B cell (primary cell): ENCODE measurements at regions not wholly inside any gene's neighbourhood (a gene's known extent, or its start where the extent isn't known, plus 50 kb on each side); places are given as distances from the start of the nearest gene placed in this dataset.

Experiments used
- ATAC-seq: fragments of 200-7000 bp; cut with Tn5 transposase; one replicate; pipeline ENCODE4 v1.10.0; 2021; ENCODE audit warnings: low read depth, mild to moderate bottlenecking, moderate number of reproducible peaks, moderate library complexity
- CTCF ChIA-PET: fragments of 350-600 bp; sonication (Branson Sonifier 250); formaldehyde crosslinking; loops from one replicate; lab custom pipeline; 2021; ENCODE audit warnings: antibody characterized with exemption, inconsistent platforms; lab: Charles Lee
- POLR2A ChIA-PET: fragments of 350-600 bp; sonication (Branson Sonifier 250); formaldehyde crosslinking; loops from one replicate; lab custom pipeline; 2021; ENCODE audit warnings: antibody characterized with exemption; lab: Charles Lee
- DNase-seq: peaks from one replicate; pipeline ENCODE4 v3.0.0; 2013
- H2AFZ ChIP-seq: 2 replicates; pipeline ENCODE4 v1.6.1; 2012; ENCODE audit warnings: mild to moderate bottlenecking, low read depth, low read length; ENCODE audit not compliant: insufficient read depth, poor library complexity, severe bottlenecking
- H3K27ac ChIP-seq, 2 donors: 1 replicate in 1 of 2; 2 replicates in 1 of 2; pipeline ENCODE4 v1.5.1; 2012 to 2013; ENCODE audit warnings: low read length in 2 of 2, mild to moderate bottlenecking in 2 of 2, moderate library complexity in 1 of 2
- H3K27me3 ChIP-seq, 4 experiments: fragments of 200-600 bp in 1 of 4; sonication (generic) in 1 of 4; replicated peaks in 1 of 4; 1 replicate in 2 of 4; 2 replicates in 2 of 4; pipeline versions ENCODE4 v1.6.1 to v1.7.0; 2013 to 2016; ENCODE audit warnings: low read length in 3 of 4, mild to moderate bottlenecking in 2 of 4, mixed read lengths in 1 of 4, moderate library complexity in 1 of 4; ENCODE audit not compliant: insufficient read depth in 4 of 4, control insufficient read depth in 3 of 4; ENCODE audit errors: control extremely low read depth in 1 of 4
- H3K36me3 ChIP-seq, 2 experiments: replicated peaks in 1 of 2; 1 replicate in 1 of 2; 2 replicates in 1 of 2; pipeline versions ENCODE4 v1.6.1 to v1.7.1; 2013; ENCODE audit warnings: low read length in 1 of 2; ENCODE audit not compliant: insufficient read depth in 2 of 2, control insufficient read depth in 1 of 2; ENCODE audit errors: control extremely low read depth in 1 of 2, extremely low read depth in 1 of 2
- H3K4me1 ChIP-seq, 2 donors: fragments of 200-600 bp in 1 of 2; sonication (generic) in 1 of 2; 1 replicate in 1 of 2; 2 replicates in 1 of 2; pipeline versions ENCODE4 v1.5.1 to v1.6.1; 2013 to 2017; ENCODE audit warnings: low read length in 2 of 2; ENCODE audit not compliant: control insufficient read depth in 2 of 2, insufficient read depth in 2 of 2
- H3K4me2 ChIP-seq: replicated peaks from 2 replicates; pipeline ENCODE3; 2012; ENCODE audit warnings: mild to moderate bottlenecking, low read depth, low read length; ENCODE audit not compliant: poor library complexity, severe bottlenecking
- H3K4me3 ChIP-seq, 5 experiments: fragments of 200-600 bp in 1 of 5; sonication (generic) in 1 of 5; 1 replicate in 3 of 5; 2 replicates in 2 of 5; pipeline versions ENCODE4 v1.5.1 to v1.7.0; 2011 to 2016; ENCODE audit warnings: low read length in 4 of 5, mild to moderate bottlenecking in 4 of 5, low read depth in 2 of 5, control low read depth in 1 of 5, moderate library complexity in 1 of 5; ENCODE audit not compliant: insufficient read depth in 1 of 5; ENCODE audit errors: control extremely low read depth in 1 of 5, extremely low read depth in 1 of 5
- H3K79me2 ChIP-seq: fragments of 200-600 bp; sonication (generic); one replicate; pipeline ENCODE4 v1.6.0; 2016; ENCODE audit warnings: low read length; ENCODE audit not compliant: control insufficient read depth, insufficient read depth
- H3K9ac ChIP-seq: fragments of 200-600 bp; sonication (generic); 2 replicates; pipeline ENCODE4 v1.6.1; 2017; ENCODE audit warnings: mild to moderate bottlenecking, low read length, moderate library complexity
- H3K9me3 ChIP-seq, 3 donors: one replicate each; pipeline versions ENCODE4 v1.6.1 to v1.7.1; 2013; ENCODE audit warnings: low read length in 2 of 3; ENCODE audit not compliant: control insufficient read depth in 2 of 3, insufficient read depth in 1 of 3; ENCODE audit errors: control extremely low read depth in 1 of 3
- H4K20me1 ChIP-seq: 2 replicates; pipeline ENCODE4 v1.6.0; 2012; ENCODE audit warnings: mild to moderate bottlenecking, low read length; ENCODE audit not compliant: insufficient read depth, control insufficient read depth, poor library complexity, severe bottlenecking
- H3K27ac Mint-ChIP-seq: one replicate; pipeline ENCODE4 v1.8.0; 2021; ENCODE audit warnings: mixed read lengths
- H3K27me3 Mint-ChIP-seq: one replicate; pipeline ENCODE4 v1.8.0; 2021; ENCODE audit warnings: mixed read lengths
- H3K4me1 Mint-ChIP-seq: one replicate; pipeline ENCODE4 v1.8.0; 2021; ENCODE audit warnings: mixed read lengths
- H3K4me3 Mint-ChIP-seq: one replicate; pipeline ENCODE4 v1.8.0; 2021; ENCODE audit warnings: mixed read lengths
- H3K9me3 Mint-ChIP-seq: one replicate; pipeline ENCODE4 v1.8.0; 2022; ENCODE audit warnings: mixed read lengths; ENCODE audit not compliant: insufficient read depth
- CTCF ChIP-seq: fragments of 200-600 bp; IDR thresholded peaks from one replicate; pipeline ENCODE4 v1.8.0; 2022; ENCODE audit warnings: antibody characterized with exemption, mild to moderate bottlenecking
- EZH2 ChIP-seq: IDR thresholded peaks from 2 replicates; pipeline ENCODE4 v1.6.1; 2012; ENCODE audit warnings: borderline replicate concordance, low read depth, mild to moderate bottlenecking, moderate library complexity, low read length; ENCODE audit not compliant: insufficient read depth, poor library complexity, severe bottlenecking
- whole genome bisulfite sequencing: methylation state at CpG from one replicate; pipeline ENCODE4 v1.1.5; 2013; ENCODE audit warnings: missing lambda C conversion rate; ENCODE audit not compliant: insufficient coverage; 5-methylcytosine and 5-hydroxymethylcytosine counted together
- intact Hi-C: fragments of 100-400 bp; cut with micrococcal nuclease; formaldehyde crosslinking; loops from one replicate; pipeline ENCODE4 v1.10.0; 2022

- H3K27me3 ChIP-seq: no peaks in the 10 kb centered on the region
- no peak overlapping the region for H2AFZ ChIP-seq
- no peaks in the 10 kb centered on the region for H3K4me1 ChIP-seq
- Mint-ChIP-seq H3K4me1 (no peaks in the 10 kb centered on the region), H3K4me3 (no peak overlapping the region), H3K27ac (no peak overlapping the region), H3K27me3 (no peaks in the 10 kb centered on the region), H3K9me3 (peaks cover 2% of the 10 kb centered on the region)
- intact Hi-C loops: no loop called here
- no peak overlapping the region for H3K9ac ChIP-seq
- H3K27ac ChIP-seq: no peak overlapping the region
- no peak overlapping the region for H3K4me2 ChIP-seq
- POLR2A ChIA-PET: no interaction called here
- no peaks in the 10 kb centered on the region for H3K36me3 ChIP-seq
- H3K9me3 ChIP-seq: no peaks in the 10 kb centered on the region
- TF ChIP-seq CTCF (no peak), EZH2 (no peak)
- DNase-seq (no peak), ATAC-seq (no peak)
- H3K4me3 ChIP-seq: no peak overlapping the region
- H3K79me2 ChIP-seq: no peaks in the 10 kb centered on the region
- CTCF ChIA-PET: no interaction called here
- no peaks in the 10 kb centered on the region for H4K20me1 ChIP-seq
These were observed 409.1 kb upstream of the NR2F2 start for GRCh38 chr15:95921404-95921803.

GRCh38 chr15:95922431-95922830 is 408.1 kb upstream of the NR2F2 start:
- no peaks in the 10 kb centered on the region for H3K4me1 Mint-ChIP-seq
- H3K36me3 ChIP-seq: no peaks in the 10 kb centered on the region
- no peak overlapping the region for H3K27ac Mint-ChIP-seq
- H3K79me2 ChIP-seq: no peaks in the 10 kb centered on the region
- ATAC-seq: no peak
- TF ChIP-seq CTCF: no peak
- no peak for TF ChIP-seq EZH2
- peaks cover 2% of the 10 kb centered on the region for H3K9me3 Mint-ChIP-seq
- H3K9me3 ChIP-seq: no peaks in the 10 kb centered on the region
- H3K4me1 ChIP-seq: no peaks in the 10 kb centered on the region
- no peak for DNase-seq
- no peaks in the 10 kb centered on the region for H3K27me3 ChIP-seq
- no peak overlapping the region for H2AFZ ChIP-seq
- no peak overlapping the region for H3K4me3 ChIP-seq
- H4K20me1 ChIP-seq: no peaks in the 10 kb centered on the region
- no peak overlapping the region for H3K4me2 ChIP-seq
- H3K27ac ChIP-seq: no peak overlapping the region
- H3K4me3 Mint-ChIP-seq: no peak overlapping the region
- H3K27me3 Mint-ChIP-seq: no peaks in the 10 kb centered on the region
- no peak overlapping the region for H3K9ac ChIP-seq
- ChIA-PET POLR2A (no interaction called here), CTCF (no interaction called here)
- intact Hi-C loops: no loop called here
- WGBS: 92% methylated on average over 7 of the region's 7 CpGs
